HCT116 (cell line): ENCODE measurements at regions not wholly inside any gene's neighbourhood (a gene's known extent, or its start where the extent isn't known, plus 50 kb on each side); places are given as distances from the start of the nearest gene placed in this dataset.

ENCODE experiments used
- ATF3 ChIP-seq: IDR thresholded peaks from 2 replicates; pipeline ENCODE4 v1.6.1; 2012
- CTCF ChIP-seq, 3 experiments: fragments of 200-600 bp in 1 of 3; sonication (generic) in 1 of 3; IDR thresholded peaks in 2 of 3; conservative IDR thresholded peaks in 1 of 3; 2 replicates each; pipeline ENCODE4 v1.5.1; 2012 to 2017; ENCODE audit warnings: low read depth in 2 of 3, low read length in 2 of 3, antibody characterized with exemption in 1 of 3, borderline replicate concordance in 1 of 3, control low read depth in 1 of 3, mild to moderate bottlenecking in 1 of 3, mixed read lengths in 1 of 3, mixed run types in 1 of 3, moderate library complexity in 1 of 3; ENCODE audit not compliant: insufficient read depth in 1 of 3
- EGR1 ChIP-seq: IDR thresholded peaks from 2 replicates; pipeline ENCODE4 v1.6.1; 2012; ENCODE audit warnings: low read depth
- EZH2 ChIP-seq: fragments of 200-600 bp; sonication (generic); IDR thresholded peaks from 2 replicates; pipeline ENCODE4 v1.6.1; 2017; ENCODE audit warnings: antibody characterized with exemption, mixed run types
- EZH2phosphoT487 ChIP-seq: fragments of 200-600 bp; IDR thresholded peaks from 2 replicates; pipeline ENCODE4 v1.6.1; 2018; ENCODE audit warnings: antibody characterized with exemption, borderline replicate concordance
- FOSL1 ChIP-seq: IDR thresholded peaks from 2 replicates; pipeline ENCODE4 v1.6.1; 2012; ENCODE audit warnings: low read depth
- JUND ChIP-seq: IDR thresholded peaks from 2 replicates; pipeline ENCODE4 v1.6.1; 2012
- POLR2A ChIP-seq: IDR thresholded peaks from 2 replicates; pipeline ENCODE4 v1.7.0; 2011; ENCODE audit warnings: borderline replicate concordance; ENCODE audit not compliant: insufficient read depth, insufficient read length; ENCODE audit errors: extremely low read depth
- POLR2AphosphoS5 ChIP-seq: IDR thresholded peaks from 2 replicates; pipeline ENCODE4 v1.6.1; 2011; ENCODE audit warnings: mild to moderate bottlenecking, low read depth, low read length, moderate library complexity
- REST ChIP-seq: IDR thresholded peaks from 2 replicates; pipeline ENCODE4 v1.6.1; 2012; ENCODE audit warnings: low read depth
- SP1 ChIP-seq: IDR thresholded peaks from 2 replicates; pipeline ENCODE4 v1.6.1; 2012; ENCODE audit warnings: low read depth
- SRF ChIP-seq: IDR thresholded peaks from 2 replicates; pipeline ENCODE4 v1.6.1; 2012; ENCODE audit warnings: low read depth
- TCF7L2 ChIP-seq: IDR thresholded peaks from 2 replicates; pipeline ENCODE4 v1.7.0; 2011; ENCODE audit warnings: borderline replicate concordance, inconsistent platforms; ENCODE audit not compliant: insufficient read depth, insufficient read length; ENCODE audit errors: extremely low read depth
- ZBTB33 ChIP-seq: IDR thresholded peaks from 2 replicates; pipeline ENCODE4 v1.6.1; 2011; ENCODE audit warnings: mild to moderate bottlenecking, low read length, moderate library complexity; ENCODE audit not compliant: insufficient replicate concordance; ENCODE audit errors: extremely low read depth

- no peak for TF ChIP-seq FOSL1
- no peak for TF ChIP-seq CTCF (IDR thresholded peaks at IDR 0.05 in 2 of 3, conservative IDR thresholded peaks at IDR 0.05 in 1 of 3; ENCODE audit: borderline replicate concordance in 1 of 3, insufficient read depth in 1 of 3, low read depth in 2 of 3, low read length in 2 of 3)
- no peak for TF ChIP-seq JUND
- TF ChIP-seq REST = no peak
- TF ChIP-seq POLR2A = no peak
- TF ChIP-seq EZH2 = no peak
- no peak for TF ChIP-seq EZH2phosphoT487
- TF ChIP-seq POLR2AphosphoS5 = peak; percentile 71
- no peak for TF ChIP-seq ATF3
- no peak for TF ChIP-seq EGR1
- no peak for TF ChIP-seq ZBTB33
- TF ChIP-seq TCF7L2 = no peak
- TF ChIP-seq SP1 = peak; percentile 51
- TF ChIP-seq SRF = no peak
These were observed 127.5 kb downstream of the BDH1 start for GRCh38 chr3:197428117-197428801.
